ENCODE measurements at regions not wholly inside any gene's neighbourhood (a gene's known extent, or its start where the extent isn't known, plus 50 kb on each side); places are given as distances from the start of the nearest gene placed in this dataset.

DNA sequence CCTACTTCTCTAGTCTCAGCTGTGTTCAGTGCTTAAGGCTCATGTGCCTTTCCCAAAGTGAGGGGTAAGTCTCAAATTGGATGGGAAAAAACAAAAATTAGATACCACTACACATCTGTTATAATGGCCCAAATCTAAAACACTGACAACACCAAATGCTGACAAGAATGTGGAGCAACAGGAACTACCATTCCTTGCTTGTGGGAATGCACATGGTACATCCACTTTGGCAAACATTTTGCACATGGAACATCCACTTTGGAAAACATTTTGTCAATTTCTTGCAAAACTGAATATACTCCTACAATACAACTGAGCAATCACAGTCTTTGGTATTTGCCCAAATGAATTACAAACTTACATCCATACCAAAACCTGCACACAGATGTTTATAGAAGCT is 109.3 kb downstream of the TENT5A start:
- no peak overlapping the region for H3K27ac Mint-ChIP-seq
- H3K9me3 Mint-ChIP-seq (ENCODE audit: low read depth): peaks cover 12% of the 10 kb centered on the region
- ATAC-seq (no peak), DNase-seq (no peak)
- no peaks in the 10 kb centered on the region for H3K36me3 Mint-ChIP-seq
- no peak overlapping the region for H3K4me3 Mint-ChIP-seq
- no peaks in the 10 kb centered on the region for H3K4me1 Mint-ChIP-seq
- CTCF ChIA-PET: no interaction called here
- no peaks in the 10 kb centered on the region for H3K27me3 Mint-ChIP-seq

- Mint-ChIP-seq H3K9me3 (ENCODE audit: low read depth) (peaks cover 10% of the 10 kb centered on the region), H3K4me1 (no peaks in the 10 kb centered on the region), H3K4me3 (no peak overlapping the region), H3K36me3 (no peaks in the 10 kb centered on the region), H3K27me3 (no peaks in the 10 kb centered on the region), H3K27ac (no peak overlapping the region)
- CTCF ChIA-PET: no interaction called here
- no peak for DNase-seq
- no peak for ATAC-seq
Measured at GRCh38 chr6:81640891-81641290, 111.6 kb downstream of the TENT5A start.

DNA sequence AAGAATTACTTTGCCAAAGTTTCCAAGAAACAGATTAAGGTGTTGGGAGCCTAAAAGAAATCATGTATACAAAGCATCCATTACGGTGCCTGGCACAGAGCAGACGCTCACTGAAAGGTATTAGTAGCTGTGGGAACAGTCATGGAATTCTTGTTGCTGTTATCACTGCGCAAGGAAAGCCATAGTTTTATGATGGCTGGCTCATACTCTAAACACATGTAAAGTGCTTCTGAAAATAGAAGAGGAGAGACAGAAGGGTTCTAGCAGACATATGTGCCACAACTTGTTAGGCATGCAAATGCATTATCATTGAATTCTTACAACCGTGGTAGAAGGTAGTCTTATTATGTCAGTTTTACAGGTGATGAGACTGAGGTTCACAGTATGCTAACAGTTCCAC is 112.4 kb downstream of the TENT5A start:
- no peaks in the 10 kb centered on the region for H3K4me1 Mint-ChIP-seq
- H3K36me3 Mint-ChIP-seq: no peaks in the 10 kb centered on the region
- CTCF ChIA-PET: no interaction called here
- H3K9me3 Mint-ChIP-seq (ENCODE audit: low read depth): peaks cover 12% of the 10 kb centered on the region
- no peak overlapping the region for H3K4me3 Mint-ChIP-seq
- no peaks in the 10 kb centered on the region for H3K27me3 Mint-ChIP-seq
- ATAC-seq: no peak
- no peak overlapping the region for H3K27ac Mint-ChIP-seq
- no peak for DNase-seq

DNA sequence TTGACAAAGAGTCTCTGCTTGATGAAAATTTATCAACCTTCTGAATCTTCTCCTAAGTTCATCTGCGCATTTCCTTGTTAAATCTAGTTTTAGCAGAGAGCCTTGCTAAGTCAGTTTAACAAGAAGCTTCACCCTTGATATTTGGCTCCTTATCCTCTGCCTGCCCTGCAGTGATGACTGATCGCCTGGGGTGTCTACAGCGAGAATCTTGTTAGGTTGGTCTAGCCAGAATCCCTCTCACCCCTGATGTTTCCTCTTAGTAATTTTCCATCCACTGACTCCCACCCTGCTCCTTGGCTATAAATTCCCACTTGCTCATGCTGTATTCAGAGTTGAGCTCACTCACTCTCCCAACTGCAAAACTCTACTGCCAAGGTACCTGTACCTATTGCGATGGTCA is 114.1 kb downstream of the TENT5A start:
- Mint-ChIP-seq H3K27me3 (no peaks in the 10 kb centered on the region), H3K4me1 (no peaks in the 10 kb centered on the region), H3K27ac (no peak overlapping the region), H3K9me3 (ENCODE audit: low read depth) (peaks cover 12% of the 10 kb centered on the region), H3K36me3 (no peaks in the 10 kb centered on the region), H3K4me3 (no peak overlapping the region)
- DNase-seq (no peak), ATAC-seq (no peak)
- CTCF ChIA-PET: no interaction called here

- CTCF ChIA-PET: no interaction called here
- no peak for DNase-seq
- Mint-ChIP-seq H3K4me1 (no peaks in the 10 kb centered on the region), H3K36me3 (no peaks in the 10 kb centered on the region), H3K9me3 (ENCODE audit: low read depth) (peaks cover 13% of the 10 kb centered on the region), H3K27me3 (no peaks in the 10 kb centered on the region), H3K4me3 (no peak overlapping the region), H3K27ac (no peak overlapping the region)
- ATAC-seq: no peak
Measured at GRCh38 chr6:81636930-81637568, 115.4 kb downstream of the TENT5A start.

GRCh38 chr6:81634155-81634880 is 118.2 kb downstream of the TENT5A start:
- H3K4me3 Mint-ChIP-seq: no peak overlapping the region
- no peaks in the 10 kb centered on the region for H3K27me3 Mint-ChIP-seq
- DNase-seq (no peak), ATAC-seq (no peak)
- CTCF ChIA-PET: no interaction called here
- no peaks in the 10 kb centered on the region for H3K4me1 Mint-ChIP-seq
- no peak overlapping the region for H3K27ac Mint-ChIP-seq
- no peaks in the 10 kb centered on the region for H3K36me3 Mint-ChIP-seq
- H3K9me3 Mint-ChIP-seq (ENCODE audit: low read depth): peaks cover 7% of the 10 kb centered on the region

DNA sequence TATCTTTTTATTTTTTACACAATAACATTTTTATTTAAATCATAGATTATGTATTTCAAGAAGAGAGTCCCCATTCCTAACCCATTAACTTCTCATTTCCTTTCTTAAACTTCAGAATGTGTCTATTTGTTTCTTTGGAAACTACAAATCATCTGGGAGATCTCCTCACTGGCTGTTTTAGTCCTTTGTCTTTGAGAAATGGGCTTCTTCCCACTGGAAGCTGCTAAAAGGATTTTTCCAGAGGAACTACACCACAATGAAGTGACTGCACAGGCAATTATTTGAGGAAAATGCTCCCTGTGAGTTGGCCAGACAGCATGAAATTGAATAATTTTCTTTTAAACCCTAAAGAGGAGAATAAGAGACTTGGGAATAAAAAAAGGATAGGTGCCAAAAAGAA is 119.1 kb downstream of the TENT5A start:
- no peak overlapping the region for H3K4me3 Mint-ChIP-seq
- H3K4me1 Mint-ChIP-seq: no peaks in the 10 kb centered on the region
- no peaks in the 10 kb centered on the region for H3K36me3 Mint-ChIP-seq
- no peaks in the 10 kb centered on the region for H3K27me3 Mint-ChIP-seq
- H3K9me3 Mint-ChIP-seq (ENCODE audit: low read depth): peaks cover 7% of the 10 kb centered on the region
- ATAC-seq (no peak), DNase-seq (no peak)
- H3K27ac Mint-ChIP-seq: no peak overlapping the region
- CTCF ChIA-PET: no interaction called here

- Mint-ChIP-seq H3K27ac (no peak overlapping the region), H3K4me1 (no peaks in the 10 kb centered on the region), H3K9me3 (ENCODE audit: low read depth) (peaks cover 10% of the 10 kb centered on the region), H3K27me3 (no peaks in the 10 kb centered on the region), H3K4me3 (no peak overlapping the region), H3K36me3 (no peaks in the 10 kb centered on the region)
- CTCF ChIA-PET: no interaction called here
- DNase-seq (no peak), ATAC-seq (no peak)
Measured at GRCh38 chr6:81630719-81631118, 121.8 kb downstream of the TENT5A start.

GRCh38 chr6:81625216-81625615 is 127.3 kb downstream of the TENT5A start:
- Mint-ChIP-seq H3K36me3 (no peaks in the 10 kb centered on the region), H3K9me3 (ENCODE audit: low read depth) (peaks cover 7% of the 10 kb centered on the region), H3K4me1 (no peaks in the 10 kb centered on the region), H3K4me3 (no peak overlapping the region), H3K27ac (no peak overlapping the region), H3K27me3 (no peaks in the 10 kb centered on the region)
- CTCF ChIA-PET: no interaction called here
- ATAC-seq (no peak), DNase-seq (no peak)

GRCh38 chr6:81624453-81624852 is 128.0 kb downstream of the TENT5A start:
- H3K9me3 Mint-ChIP-seq (ENCODE audit: low read depth): peaks cover 7% of the 10 kb centered on the region
- H3K27ac Mint-ChIP-seq: no peak overlapping the region
- H3K4me3 Mint-ChIP-seq: no peak overlapping the region
- CTCF ChIA-PET: no interaction called here
- H3K27me3 Mint-ChIP-seq: no peaks in the 10 kb centered on the region
- H3K4me1 Mint-ChIP-seq: no peaks in the 10 kb centered on the region
- H3K36me3 Mint-ChIP-seq: no peaks in the 10 kb centered on the region
- ATAC-seq (no peak), DNase-seq (no peak)

- H3K27me3 Mint-ChIP-seq: no peaks in the 10 kb centered on the region
- CTCF ChIA-PET: no interaction called here
- no peak for ATAC-seq
- H3K4me1 Mint-ChIP-seq: no peaks in the 10 kb centered on the region
- H3K9me3 Mint-ChIP-seq (ENCODE audit: low read depth): peaks cover 7% of the 10 kb centered on the region
- DNase-seq: no peak
- H3K4me3 Mint-ChIP-seq: no peak overlapping the region
- H3K36me3 Mint-ChIP-seq: no peaks in the 10 kb centered on the region
- H3K27ac Mint-ChIP-seq: no peak overlapping the region
Measured at GRCh38 chr6:81623106-81623759, 129.2 kb downstream of the TENT5A start.

DNA sequence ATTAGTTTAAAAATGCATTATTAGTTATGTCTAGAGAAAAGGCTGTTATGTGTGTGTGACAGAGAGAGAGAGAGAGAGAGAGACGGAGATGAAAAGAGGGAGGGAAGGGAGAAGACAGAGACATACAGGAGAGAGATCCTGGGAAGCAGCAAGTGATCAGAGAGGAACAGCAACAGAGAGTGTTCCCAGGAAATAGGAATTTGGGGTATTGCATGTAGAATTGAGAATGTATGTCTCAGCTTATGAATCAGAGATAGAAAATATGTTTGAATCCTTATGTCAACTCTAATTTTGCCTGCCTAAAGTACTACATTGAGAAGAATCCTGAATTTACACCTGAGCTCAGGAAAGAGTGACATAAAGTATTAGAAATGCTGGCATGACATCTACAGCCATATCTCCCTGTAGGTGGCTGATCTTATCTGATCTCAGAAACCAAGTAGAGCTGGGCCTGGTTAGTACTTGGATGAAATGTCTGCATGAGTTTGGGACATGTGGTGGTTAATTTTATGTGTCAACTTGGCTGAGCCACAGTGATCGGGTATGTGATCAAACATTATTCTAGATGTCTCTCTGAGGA is 130.6 kb downstream of the TENT5A start:
- no peaks in the 10 kb centered on the region for H3K36me3 Mint-ChIP-seq
- H3K27ac Mint-ChIP-seq: no peak overlapping the region
- CTCF ChIA-PET: no interaction called here
- peaks cover 3% of the 10 kb centered on the region for H3K9me3 Mint-ChIP-seq (ENCODE audit: low read depth)
- H3K4me3 Mint-ChIP-seq: no peak overlapping the region
- ATAC-seq: no peak
- no peaks in the 10 kb centered on the region for H3K4me1 Mint-ChIP-seq
- no peaks in the 10 kb centered on the region for H3K27me3 Mint-ChIP-seq
- DNase-seq: no peak

GRCh38 chr6:81614292-81614691 is 138.2 kb downstream of the TENT5A start:
- Mint-ChIP-seq H3K36me3 (no peaks in the 10 kb centered on the region), H3K27ac (no peak overlapping the region), H3K4me1 (no peaks in the 10 kb centered on the region), H3K27me3 (no peaks in the 10 kb centered on the region), H3K9me3 (ENCODE audit: low read depth) (no peaks in the 10 kb centered on the region), H3K4me3 (no peak overlapping the region)
- CTCF ChIA-PET: no interaction called here
- DNase-seq: no peak
- no peak for ATAC-seq

DNA sequence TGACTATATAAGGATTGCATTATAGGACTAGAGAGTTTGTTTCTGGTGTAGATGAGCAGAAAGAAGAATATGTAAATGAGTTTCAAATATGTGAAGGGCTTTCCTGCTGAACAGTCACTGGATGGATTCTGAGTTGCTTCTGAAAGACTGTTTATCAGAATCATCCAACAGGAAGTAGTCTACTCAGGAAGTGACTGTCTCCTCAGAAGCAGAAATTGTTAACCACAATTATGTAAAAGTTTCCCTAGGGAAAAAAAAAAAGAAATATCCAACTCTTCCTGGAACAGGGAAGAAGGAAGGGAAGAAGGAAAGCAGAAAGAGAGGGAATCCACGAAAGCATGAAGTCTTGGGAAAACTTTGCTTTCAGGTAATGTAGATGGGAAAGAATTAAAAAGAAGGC is 138.9 kb downstream of the TENT5A start:
- H3K9me3 Mint-ChIP-seq (ENCODE audit: low read depth): no peaks in the 10 kb centered on the region
- H3K27me3 Mint-ChIP-seq: no peaks in the 10 kb centered on the region
- no peak overlapping the region for H3K27ac Mint-ChIP-seq
- no peak overlapping the region for H3K4me3 Mint-ChIP-seq
- no peaks in the 10 kb centered on the region for H3K36me3 Mint-ChIP-seq
- ATAC-seq (no peak), DNase-seq (no peak)
- CTCF ChIA-PET: no interaction called here
- H3K4me1 Mint-ChIP-seq: no peaks in the 10 kb centered on the region

Data from activated CD8-positive, alpha-beta memory T cell treated with anti-CD3 and anti-CD28 coated beads, Interleukin-2, amount 10 ng/mL, durations not matched to agents 7 days and 5 days (primary cell).